Limb (tissue), 2 donors: ENCODE measurements at regions not wholly inside any gene's neighbourhood (a gene's known extent, or its start where the extent isn't known, plus 50 kb on each side); places are given as distances from the start of the nearest gene placed in this dataset.
"Not testable (repeated sequence)": the region's sequence is repeated elsewhere in the genome, so short reads cannot be mapped to it uniquely, and the experiment has no call there.

Experiments used
- DNase-seq, 2 donors: peaks; one replicate each; pipeline ENCODE4 v3.0.0-alpha.2; 2016; ENCODE audit errors: extremely low spot score in 2 of 2

- no peak for DNase-seq
Observed at GRCh38 chr10:130713731-130714130, 577.5 kb downstream of the GLRX3 start.

- DNase-seq, result no peak
Observed at GRCh38 chr10:130714742-130715467, 578.7 kb downstream of the GLRX3 start.

GRCh38 chr10:130715686-130716670 lies 579.8 kb downstream of the GLRX3 start:
- no peak for DNase-seq

- DNase-seq, result no peak
Observed at GRCh38 chr10:130717083-130717482, 580.9 kb downstream of the GLRX3 start.

- not testable (repeated sequence) for DNase-seq
Observed at GRCh38 chr10:130718744-130719447, 582.7 kb downstream of the GLRX3 start.

GRCh38 chr10:130719448-130719752 lies 583.2 kb downstream of the GLRX3 start:
- no peak for DNase-seq

- DNase-seq, result no peak
Observed at GRCh38 chr10:130720235-130720634, 584.0 kb downstream of the GLRX3 start.

- DNase-seq, result no peak
Observed at GRCh38 chr10:130721971-130722370, 585.8 kb downstream of the GLRX3 start.

GRCh38 chr10:130723704-130724103 lies 587.5 kb downstream of the GLRX3 start:
- no peak for DNase-seq

- no peak for DNase-seq
Observed at GRCh38 chr10:130725474-130725970, 586.0 kb downstream of the TCERG1L start.

- no peak for DNase-seq
Observed at GRCh38 chr10:130726996-130727725, 584.4 kb downstream of the TCERG1L start.

GRCh38 chr10:130727766-130728490 lies 583.6 kb downstream of the TCERG1L start:
- no peak for DNase-seq

GRCh38 chr10:130728531-130729215 lies 582.8 kb downstream of the TCERG1L start:
- no peak for DNase-seq

- no peak for DNase-seq
Observed at GRCh38 chr10:130729876-130730275, 581.6 kb downstream of the TCERG1L start.

- no peak for DNase-seq
Observed at GRCh38 chr10:130737186-130737585, 574.3 kb downstream of the TCERG1L start.

GRCh38 chr10:130737621-130738020 lies 573.9 kb downstream of the TCERG1L start:
- DNase-seq, result peak; percentile 67 to 69

GRCh38 chr10:130739016-130739756 lies 572.3 kb downstream of the TCERG1L start:
- peak in 1 of 2 donors; percentile 9 for DNase-seq

GRCh38 chr10:130739757-130740145 lies 571.8 kb downstream of the TCERG1L start:
- DNase-seq, result peak in 1 of 2 donors; percentile 4

- DNase-seq, result peak in 1 of 2 donors; percentile 6
Observed at GRCh38 chr10:130740166-130740565, 571.4 kb downstream of the TCERG1L start.
